ENCODE measurements at regions not wholly inside any gene's neighbourhood (a gene's known extent, or its start where the extent isn't known, plus 50 kb on each side); places are given as distances from the start of the nearest gene placed in this dataset.

DNA sequence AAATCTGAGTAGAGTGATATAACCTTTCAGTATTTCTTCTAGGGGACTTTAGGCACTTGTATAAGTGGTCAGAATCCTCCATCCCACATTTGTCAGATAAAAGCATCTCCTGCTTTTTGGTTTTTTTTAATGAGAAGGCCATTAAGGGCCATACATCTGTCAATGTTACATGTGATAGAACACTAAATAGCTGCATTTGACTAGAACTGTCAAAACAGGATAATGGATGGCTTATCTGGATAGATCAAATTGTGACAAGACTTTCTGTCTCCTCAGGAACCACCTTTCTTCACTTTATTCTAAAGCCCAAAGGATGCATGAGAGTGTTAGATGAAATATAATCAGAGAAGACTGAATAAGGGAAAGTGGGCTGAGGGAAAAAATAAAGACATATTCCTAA, 533.4 kb upstream of the TGFBR2 start:
- TF ChIP-seq, protein P1, sequence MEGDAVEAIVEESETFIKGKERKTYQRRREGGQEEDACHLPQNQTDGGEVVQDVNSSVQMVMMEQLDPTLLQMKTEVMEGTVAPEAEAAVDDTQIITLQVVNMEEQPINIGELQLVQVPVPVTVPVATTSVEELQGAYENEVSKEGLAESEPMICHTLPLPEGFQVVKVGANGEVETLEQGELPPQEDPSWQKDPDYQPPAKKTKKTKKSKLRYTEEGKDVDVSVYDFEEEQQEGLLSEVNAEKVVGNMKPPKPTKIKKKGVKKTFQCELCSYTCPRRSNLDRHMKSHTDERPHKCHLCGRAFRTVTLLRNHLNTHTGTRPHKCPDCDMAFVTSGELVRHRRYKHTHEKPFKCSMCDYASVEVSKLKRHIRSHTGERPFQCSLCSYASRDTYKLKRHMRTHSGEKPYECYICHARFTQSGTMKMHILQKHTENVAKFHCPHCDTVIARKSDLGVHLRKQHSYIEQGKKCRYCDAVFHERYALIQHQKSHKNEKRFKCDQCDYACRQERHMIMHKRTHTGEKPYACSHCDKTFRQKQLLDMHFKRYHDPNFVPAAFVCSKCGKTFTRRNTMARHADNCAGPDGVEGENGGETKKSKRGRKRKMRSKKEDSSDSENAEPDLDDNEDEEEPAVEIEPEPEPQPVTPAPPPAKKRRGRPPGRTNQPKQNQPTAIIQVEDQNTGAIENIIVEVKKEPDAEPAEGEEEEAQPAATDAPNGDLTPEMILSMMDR (IDR thresholded peaks at IDR 0.05; ENCODE audit: insufficient read depth, low read length, poor library complexity, severe bottlenecking), result no peak
- no peak for TF ChIP-seq EZH2phosphoT487 (conservative IDR thresholded peaks at IDR 0.05; ENCODE audit: low read length)

Data from SU-DHL-6 (cell line).